GM12878 (cell line): ENCODE measurements at regions not wholly inside any gene's neighbourhood (a gene's known extent, or its start where the extent isn't known, plus 50 kb on each side); places are given as distances from the start of the nearest gene placed in this dataset.

Source experiments
- BHLHE40 ChIP-seq, 2 experiments: fragments of 450-650 bp in 1 of 2; IDR thresholded peaks; 2 replicates each; pipeline ENCODE4 v1.6.1; 2011 to 2017; ENCODE audit warnings: low read depth in 2 of 2, borderline replicate concordance in 1 of 2, improper control_type of control experiment in 1 of 2, low read length in 1 of 2, mild to moderate bottlenecking in 1 of 2
- MXI1 ChIP-seq: fragments of 150-350 bp; IDR thresholded peaks from 2 replicates; pipeline ENCODE4 v1.6.1; 2011; ENCODE audit warnings: low read depth, mild to moderate bottlenecking, inconsistent platforms, low read length, improper control_type of control experiment

GRCh38 chr14:76304536-76305267, 71.2 kb upstream of the ESRRB start:
- TF ChIP-seq BHLHE40 (IDR thresholded peaks at IDR 0.05; ENCODE audit: borderline replicate concordance in 1 of 2, low read depth in 2 of 2, low read length in 1 of 2) (no peak), MXI1 (no peak)
